ENCODE measurements at regions not wholly inside any gene's neighbourhood (a gene's known extent, or its start where the extent isn't known, plus 50 kb on each side); places are given as distances from the start of the nearest gene placed in this dataset.
"Not testable (repeated sequence)": the region's sequence is repeated elsewhere in the genome, so short reads cannot be mapped to it uniquely, and the experiment has no call there.

GRCh38 chr5:17367256-17367840 is 130.7 kb upstream of the TAF11L2 start:
- DNase-seq: no peak

DNA sequence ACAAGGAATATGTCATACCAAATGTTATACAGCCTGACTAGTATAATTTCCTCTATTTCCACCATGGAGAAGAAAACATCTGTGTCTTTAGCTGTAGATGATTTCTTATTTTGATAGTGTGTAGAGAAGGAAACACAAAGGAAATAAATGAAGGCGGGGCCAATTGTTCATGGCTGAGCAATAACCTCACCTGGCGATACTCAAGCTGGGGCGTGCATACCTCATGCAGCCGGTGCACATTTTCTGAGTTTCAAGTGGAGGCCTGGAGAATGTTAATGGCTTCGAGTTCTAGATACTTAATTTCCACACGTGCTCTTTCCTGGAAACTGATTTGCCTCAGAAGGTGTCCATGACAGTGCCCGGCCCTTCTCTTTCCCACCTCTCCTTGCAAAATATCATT is 127.4 kb upstream of the TAF11L2 start:
- DNase-seq: no peak

GRCh38 chr5:17373406-17373805 is 124.6 kb upstream of the TAF11L2 start:
- no peak for DNase-seq

DNA sequence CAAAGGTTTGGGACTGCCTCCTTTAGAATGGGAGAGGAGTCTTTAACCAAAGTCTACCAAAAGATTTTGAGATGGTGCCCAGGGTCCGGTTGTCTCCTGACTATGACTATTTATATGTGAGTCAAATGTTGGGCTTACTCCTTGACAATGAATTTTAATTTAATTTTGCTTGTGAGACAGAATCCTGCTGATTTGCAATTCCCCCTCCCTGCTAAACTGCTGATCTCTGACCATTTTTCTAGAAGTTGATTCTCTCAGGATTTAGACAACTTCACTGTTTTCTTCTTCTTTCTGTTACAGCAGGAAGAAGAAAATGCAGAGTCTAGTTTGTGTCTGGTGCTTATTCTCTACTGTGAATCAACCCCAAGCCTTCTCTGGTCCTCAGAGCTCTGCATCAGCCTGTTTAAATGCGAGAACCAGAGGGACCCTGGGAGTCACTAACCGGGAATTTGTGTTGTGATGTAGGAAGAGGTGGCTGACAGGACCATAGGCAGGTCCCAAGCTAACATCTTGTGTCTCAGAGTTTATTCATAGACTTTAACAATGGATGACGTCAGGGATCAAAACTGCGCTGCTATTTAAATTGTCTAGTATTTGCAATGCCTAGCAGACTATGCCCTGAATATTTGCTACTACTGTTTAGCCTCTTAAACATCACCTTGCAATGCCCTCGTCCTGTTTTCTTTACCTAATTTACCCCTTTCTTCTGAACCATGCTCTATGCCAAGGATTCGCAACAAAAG is 124.0 kb upstream of the TAF11L2 start:
- no peak for DNase-seq

DNA sequence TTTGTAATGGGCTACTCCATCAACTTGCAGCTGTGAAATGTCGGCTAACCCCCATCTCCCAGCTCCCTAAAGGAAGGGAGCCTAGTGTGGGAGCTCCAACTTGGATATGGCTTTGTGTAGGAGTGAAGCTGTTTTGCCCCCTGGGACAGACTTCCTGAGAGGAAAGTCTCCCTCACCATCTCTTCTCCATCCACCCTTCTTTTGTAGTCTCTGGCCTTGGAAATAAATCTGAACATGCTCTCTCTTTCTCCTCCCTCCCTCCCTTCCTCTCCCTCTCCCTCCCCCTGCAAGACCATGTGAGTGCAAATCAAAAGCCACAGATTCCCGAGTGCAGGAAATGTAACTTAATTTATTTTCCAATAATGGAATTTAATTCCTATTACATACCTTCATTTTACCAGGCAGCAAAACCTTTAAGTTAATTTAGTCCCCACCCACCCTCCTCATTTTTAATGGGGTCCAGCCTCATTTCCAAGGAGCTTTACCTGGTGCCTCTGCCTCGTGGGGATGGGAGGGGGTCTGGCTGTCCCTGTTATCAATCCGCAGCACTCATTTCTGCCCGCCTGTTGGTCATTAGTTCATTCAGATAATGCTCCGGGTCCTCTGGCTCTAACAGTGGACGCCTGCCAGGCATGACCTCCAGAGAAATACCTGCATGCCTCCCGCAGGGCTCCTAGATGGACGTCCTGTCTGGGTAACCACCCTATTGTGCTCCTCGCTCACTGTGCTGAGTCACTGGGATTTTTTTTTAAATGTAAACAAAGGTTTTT is 122.9 kb upstream of the TAF11L2 start:
- no peak for DNase-seq

DNA sequence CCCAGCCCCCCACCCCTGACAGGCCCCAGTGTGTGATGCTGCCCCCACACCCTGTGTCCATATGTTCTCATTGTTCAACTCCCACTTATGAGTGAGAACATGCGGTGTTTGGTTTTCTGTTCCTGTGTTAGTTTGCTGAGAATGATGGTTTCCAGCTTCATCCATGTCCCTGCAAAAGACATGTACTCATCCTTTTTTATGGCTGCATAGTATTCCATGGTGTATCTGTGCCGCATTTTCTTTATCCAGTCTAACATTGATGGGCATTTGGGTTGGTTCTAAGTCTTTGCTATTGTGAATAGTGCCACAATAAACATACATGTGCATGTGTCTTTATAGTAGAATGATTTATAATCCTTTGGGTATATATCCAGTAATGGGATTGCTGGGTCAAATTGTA is 122.1 kb upstream of the TAF11L2 start:
- not testable (repeated sequence) for DNase-seq

DNA sequence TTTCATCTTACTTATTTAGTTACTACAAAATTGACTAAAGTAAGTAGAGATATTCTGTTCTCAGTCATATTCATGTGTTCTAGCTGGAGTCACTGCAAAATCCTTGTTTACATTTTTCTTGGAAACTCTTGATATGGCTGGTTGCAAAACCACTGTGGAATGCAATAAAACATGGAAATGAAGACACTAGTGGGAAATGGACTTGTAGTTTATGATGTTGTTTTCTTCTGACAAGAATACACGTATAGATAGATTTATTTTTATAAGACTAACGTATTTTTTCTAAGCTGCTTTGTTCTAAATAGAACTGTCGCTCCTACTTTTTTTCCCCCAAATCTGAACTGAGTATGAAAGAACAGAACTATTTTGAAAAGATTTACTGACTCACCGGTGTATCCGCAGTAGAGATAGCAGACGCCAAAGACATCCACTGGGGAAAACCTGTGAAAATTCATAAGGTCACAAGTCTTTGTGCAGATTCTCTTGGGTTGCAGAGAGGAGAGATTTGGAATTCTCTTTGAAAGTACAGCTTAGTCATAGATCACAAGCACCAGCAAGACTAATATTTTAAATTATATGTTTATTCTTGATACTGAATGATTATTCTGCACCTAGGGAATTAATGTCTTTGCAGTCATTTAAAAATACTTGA is 119.6 kb upstream of the TAF11L2 start:
- no peak for DNase-seq

DNA sequence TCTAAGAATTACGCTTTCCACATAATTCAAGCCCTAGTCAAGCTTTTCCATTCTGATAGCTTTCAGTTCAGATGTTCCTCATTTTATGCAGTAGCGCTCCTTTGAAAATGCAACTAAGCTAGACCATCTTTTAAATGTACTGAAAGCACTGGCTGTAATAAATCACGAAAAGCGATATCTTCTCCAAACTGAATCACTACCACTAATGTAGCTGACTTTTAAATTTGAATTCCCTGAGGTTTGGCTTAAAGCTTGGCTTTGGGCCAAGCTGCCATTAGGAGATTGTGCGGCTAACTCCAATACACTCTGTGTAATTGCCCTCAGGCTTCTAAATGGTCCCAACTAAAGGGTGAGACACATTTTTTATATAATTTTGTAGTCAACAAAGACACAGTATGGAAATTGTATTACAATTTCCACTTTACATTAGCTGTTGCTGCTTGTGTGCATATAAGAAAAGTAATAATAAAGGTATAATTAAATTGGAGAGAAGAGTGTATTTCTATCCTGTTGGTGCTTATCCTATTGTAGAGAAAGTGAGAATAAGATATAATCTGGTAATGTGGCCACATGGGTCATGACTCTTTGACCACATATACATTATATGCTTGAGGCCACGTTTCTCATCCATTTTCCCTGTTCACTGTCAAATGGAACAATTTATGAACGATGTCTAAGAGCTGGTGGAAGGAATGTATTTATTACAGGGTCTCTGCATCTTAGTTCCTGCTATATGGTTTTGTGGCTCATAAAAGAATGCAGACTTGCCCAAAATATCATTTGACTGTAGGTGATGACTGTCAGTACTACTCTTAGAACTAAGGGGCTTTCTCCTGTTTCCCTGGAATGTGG is 118.7 kb upstream of the TAF11L2 start:
- no peak for DNase-seq

DNA sequence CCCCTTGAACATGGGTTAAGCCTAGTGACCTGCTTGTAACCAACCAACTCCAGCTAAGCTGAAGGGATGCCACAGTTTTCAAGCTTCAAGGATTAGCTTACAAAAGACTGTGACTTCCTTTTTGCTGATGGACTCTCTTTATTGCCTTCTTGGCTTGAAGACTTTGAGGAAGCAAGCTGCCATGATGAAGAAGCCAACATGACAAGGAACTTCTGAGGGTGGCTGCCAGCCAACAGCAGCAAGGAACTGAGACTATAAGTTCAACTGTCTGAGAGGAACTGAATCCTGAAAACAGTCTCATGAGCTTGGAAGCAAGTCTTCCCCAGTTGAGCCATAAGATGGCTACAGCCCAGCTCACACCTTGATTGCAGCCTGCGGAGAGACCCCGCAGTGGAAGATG is 116.1 kb upstream of the TAF11L2 start:
- DNase-seq: no peak

DNA sequence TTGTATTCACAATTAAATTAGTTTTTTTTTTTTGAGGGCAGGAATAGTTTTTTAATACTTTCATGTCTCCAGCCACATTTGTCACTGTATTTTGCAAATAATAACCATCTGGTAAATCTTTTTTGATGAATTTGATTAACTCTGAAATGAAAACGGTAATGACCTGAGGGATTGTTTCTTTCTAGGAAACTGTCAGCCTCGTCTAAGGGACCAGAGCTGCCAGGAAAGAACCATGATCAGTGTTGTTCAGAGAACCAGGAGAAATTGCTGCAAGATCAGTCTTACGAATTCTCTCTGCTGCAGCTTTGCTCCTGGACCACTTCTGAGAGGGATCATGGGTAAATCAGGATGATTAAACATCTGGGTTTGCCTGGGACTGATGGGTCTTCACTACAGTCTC is 114.5 kb upstream of the TAF11L2 start:
- DNase-seq: no peak

DNA sequence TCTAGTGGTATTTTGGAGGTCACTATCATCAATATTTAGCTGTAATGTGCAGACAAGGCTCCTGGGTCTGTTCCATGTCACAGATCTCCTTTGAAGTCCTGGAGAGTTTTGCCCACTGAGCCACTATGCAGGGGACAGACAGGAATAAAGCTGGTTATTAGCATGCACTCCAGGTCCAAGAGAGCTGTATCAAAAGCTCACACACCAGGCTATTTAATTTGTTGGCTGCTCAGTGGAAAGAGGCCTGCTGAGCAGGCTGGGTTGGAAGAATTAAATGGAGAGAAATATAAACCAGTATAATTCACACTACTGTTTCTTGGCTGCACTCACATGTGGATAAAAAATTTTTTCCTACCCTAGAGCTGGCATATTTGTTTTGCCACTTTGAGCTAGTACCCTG is 113.8 kb upstream of the TAF11L2 start:
- DNase-seq: no peak

DNA sequence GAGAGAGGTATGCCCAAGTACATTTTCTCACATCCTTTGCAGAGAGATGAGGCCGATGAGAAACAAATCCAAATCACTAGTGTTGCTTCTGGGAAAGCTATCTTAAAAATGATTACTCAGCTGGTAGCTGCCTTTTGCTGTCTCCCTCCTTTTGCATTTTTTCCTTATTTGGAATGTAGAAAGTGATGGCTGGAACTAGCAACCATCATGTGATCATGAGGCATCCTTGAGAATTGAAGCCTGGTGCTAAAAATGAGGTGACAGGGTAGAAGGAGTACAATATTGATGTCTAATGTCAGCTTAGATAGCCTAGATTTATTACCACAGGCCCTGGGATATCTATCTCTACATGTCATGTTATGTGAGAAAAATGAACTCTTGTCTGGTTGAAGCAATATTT is 109.3 kb upstream of the TAF11L2 start:
- DNase-seq: no peak

- DNase-seq: no peak
Measured at GRCh38 chr5:17394086-17394485, 103.9 kb upstream of the TAF11L2 start.

DNA sequence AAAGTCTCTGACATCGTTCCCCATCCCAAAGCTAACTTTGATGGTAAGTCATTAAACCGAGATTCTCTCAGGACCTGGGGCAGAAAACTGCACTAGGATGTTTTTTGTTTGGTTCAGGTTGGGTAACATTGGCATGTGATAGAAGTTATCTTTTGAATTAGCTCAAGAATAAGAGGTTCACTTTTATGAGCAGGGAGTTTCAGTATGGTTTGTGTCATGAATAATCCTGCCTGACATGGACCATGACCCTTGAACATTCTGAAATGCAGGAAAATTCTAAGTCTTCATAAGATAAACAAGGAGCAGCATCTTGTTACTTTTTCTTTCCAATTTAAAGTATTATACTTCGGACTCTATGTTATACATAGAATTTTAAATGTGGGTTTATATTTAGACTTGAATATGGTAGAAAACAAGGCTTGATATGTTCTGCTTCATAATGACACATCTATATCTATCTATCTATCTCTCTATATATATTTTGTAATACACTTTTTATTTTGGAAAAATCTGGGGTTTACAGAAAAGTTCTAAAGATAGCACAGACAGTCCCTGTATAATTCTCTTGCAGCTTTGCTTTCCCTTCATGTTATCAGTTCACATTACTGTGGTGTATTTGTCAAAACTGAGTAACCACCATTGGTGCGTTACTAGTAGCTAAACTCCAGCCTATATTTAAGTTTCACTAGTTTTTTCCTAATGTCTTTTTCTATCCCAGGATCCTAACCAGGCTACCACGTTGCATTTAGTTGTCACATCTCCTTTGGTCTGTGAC is 102.7 kb upstream of the TAF11L2 start:
- no peak for DNase-seq

DNA sequence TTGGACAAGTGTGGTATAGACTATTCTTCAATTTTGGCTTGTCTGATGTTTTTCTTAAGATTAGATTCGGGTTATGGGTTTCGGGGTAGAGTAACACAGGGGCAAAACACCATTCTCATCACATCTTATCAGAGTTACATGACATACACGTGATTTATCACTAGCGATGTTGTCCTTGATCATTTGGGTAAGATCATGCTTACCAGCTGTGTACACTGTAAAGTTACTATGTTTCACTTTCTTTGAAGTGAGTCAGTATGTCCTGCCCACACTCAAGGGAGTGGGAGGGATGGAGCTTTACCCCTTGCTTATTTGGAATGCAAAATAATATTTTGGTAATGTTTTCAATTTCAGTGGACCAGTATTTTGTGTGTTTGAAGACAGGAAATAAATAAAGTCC is 101.8 kb upstream of the TAF11L2 start:
- no peak for DNase-seq

GRCh38 chr5:17398431-17398830 is 99.6 kb upstream of the TAF11L2 start:
- DNase-seq: peak; percentile 60

DNA sequence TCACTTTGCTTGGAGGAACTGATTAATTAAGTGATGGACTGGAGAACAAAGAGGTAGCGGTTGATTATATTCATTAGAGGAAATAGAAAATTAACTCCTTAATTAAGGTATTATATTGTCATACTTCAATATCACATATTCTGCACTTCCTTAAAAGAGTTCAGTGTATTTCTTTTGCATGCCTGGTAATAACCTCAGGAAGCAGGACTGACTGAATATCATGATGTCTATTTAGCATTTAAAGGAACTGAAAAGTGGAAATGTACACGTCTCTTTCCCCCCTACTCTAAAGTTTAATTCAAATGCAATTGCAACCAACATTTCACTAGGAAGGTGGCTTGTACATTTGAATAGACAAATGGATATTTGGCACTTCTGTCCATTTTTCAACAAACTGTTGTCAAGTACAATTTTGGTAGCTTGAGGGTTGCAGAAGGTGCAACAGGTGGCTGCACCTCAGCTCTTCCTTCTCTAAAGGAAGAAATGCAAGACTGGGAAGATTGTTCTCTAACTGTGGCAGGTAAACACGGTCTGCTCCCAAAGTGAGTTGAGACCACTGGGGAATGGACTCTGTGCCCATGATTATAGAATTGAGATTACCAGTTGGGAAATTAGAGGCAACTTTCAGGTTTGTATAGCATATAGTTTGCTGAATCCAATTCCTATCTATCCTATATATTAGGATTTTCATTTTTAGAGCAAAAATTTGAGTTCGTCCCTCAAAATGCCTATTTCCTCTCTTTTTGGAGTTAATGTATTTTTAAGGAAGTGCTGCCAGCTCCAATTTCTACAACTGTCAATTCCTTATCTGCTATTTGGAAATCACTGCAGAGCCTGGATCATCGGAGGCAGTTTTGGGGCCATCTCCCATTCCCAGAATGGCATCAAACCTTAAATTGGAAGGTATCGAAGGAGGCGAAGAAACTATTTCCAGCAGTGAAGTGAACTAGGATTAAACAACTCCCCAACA is 98.9 kb upstream of the TAF11L2 start:
- no peak for DNase-seq

- DNase-seq: no peak
Measured at GRCh38 chr5:17399931-17400330, 98.1 kb upstream of the TAF11L2 start.

GRCh38 chr5:17400724-17401469 is 97.1 kb upstream of the TAF11L2 start:
- DNase-seq: no peak

Data from DMS 273 treated with DMSO at 0.1 percent for 48 hours (cell line).